ENCODE measurements at regions not wholly inside any gene's neighbourhood (a gene's known extent, or its start where the extent isn't known, plus 50 kb on each side); places are given as distances from the start of the nearest gene placed in this dataset.
A peak's percentile ranks its signal among the peaks of the same experiment; 100 is the strongest.

DNA sequence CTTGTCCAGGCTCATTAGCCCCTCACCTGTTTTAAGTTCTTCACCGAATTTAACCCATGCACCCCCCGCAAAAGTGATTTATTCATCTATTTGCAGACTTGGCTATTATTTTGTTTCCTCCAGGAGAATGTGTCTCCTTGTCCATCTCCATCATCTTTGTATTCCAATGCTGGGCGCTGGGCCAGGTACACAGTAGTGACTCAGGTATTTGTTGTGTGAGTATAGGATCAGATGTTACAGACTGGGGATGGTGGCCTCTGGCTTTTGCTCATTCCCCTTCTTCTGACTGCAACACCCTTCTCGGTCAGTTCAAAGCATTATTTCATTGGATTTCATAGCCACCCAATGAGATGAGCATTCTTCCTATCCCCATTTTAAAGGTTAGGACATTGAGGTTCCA is 408.2 kb downstream of the MN1 start:
- Histone ChIP-seq H3K27ac (no peak overlapping the region), H3K4me3 (no peak overlapping the region), H3K4me1 (ENCODE audit: insufficient read depth) (peaks cover 11% of the 10 kb centered on the region), H3K9me3 (no peaks in the 10 kb centered on the region), H3K36me3 (no peaks in the 10 kb centered on the region), H3K27me3 (no peaks in the 10 kb centered on the region)
- no peak for TF ChIP-seq POLR2A (IDR thresholded peaks at IDR 0.05)
- whole genome bisulfite sequencing, 3 donors = 84 to 87% (median 85%) methylated on average over 4 of the region's 4 CpGs
- intact Hi-C loops (cut with DNase I) = no loop called here
- no peak for DNase-seq

DNA sequence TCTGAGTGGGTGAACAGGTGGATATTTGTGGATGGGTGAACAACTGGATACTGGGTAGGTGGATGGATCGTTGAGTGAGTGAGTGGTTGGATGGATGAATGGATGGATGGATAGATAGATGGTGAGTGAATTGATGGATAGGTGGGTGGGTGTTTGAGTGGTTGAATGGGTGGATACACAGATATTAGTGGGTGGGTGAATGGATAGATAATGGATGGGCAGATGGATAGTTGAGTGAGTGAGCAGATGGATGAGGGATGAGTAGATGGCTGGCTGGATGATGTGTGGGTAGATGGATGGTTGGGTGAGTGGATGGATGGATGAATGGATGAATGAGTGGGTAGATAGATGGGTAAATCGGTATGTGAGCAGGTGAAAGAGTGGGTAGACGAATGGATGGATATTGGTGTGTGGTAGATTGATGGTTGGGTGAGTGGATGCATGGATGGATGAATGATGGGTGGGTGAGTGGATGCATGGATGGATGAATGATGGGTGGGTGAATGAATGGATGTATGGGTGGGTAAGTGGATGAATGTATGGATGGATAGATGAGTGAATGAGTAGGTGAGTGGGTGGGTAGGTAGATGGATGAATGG is 406.7 kb downstream of the MN1 start:
- TF ChIP-seq POLR2A (IDR thresholded peaks at IDR 0.05) (no peak), EP300 (IDR thresholded peaks at IDR 0.05) (no peak)
- TF ChIP-seq, protein P1, sequence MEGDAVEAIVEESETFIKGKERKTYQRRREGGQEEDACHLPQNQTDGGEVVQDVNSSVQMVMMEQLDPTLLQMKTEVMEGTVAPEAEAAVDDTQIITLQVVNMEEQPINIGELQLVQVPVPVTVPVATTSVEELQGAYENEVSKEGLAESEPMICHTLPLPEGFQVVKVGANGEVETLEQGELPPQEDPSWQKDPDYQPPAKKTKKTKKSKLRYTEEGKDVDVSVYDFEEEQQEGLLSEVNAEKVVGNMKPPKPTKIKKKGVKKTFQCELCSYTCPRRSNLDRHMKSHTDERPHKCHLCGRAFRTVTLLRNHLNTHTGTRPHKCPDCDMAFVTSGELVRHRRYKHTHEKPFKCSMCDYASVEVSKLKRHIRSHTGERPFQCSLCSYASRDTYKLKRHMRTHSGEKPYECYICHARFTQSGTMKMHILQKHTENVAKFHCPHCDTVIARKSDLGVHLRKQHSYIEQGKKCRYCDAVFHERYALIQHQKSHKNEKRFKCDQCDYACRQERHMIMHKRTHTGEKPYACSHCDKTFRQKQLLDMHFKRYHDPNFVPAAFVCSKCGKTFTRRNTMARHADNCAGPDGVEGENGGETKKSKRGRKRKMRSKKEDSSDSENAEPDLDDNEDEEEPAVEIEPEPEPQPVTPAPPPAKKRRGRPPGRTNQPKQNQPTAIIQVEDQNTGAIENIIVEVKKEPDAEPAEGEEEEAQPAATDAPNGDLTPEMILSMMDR (IDR thresholded peaks at IDR 0.05) = no peak
- DNase-seq = no peak
- WGBS, 3 donors = 92 to 94% (median 93%) methylated on average over 3 of the region's 3 CpGs
- Histone ChIP-seq H3K4me3 (no peak overlapping the region), H3K36me3 (no peaks in the 10 kb centered on the region), H3K9me3 (no peaks in the 10 kb centered on the region), H3K27ac (no peak overlapping the region), H3K27me3 (no peaks in the 10 kb centered on the region), H3K4me1 (ENCODE audit: insufficient read depth) (peaks cover 13% of the 10 kb centered on the region)
- intact Hi-C loops (cut with DNase I) = no loop called here

DNA sequence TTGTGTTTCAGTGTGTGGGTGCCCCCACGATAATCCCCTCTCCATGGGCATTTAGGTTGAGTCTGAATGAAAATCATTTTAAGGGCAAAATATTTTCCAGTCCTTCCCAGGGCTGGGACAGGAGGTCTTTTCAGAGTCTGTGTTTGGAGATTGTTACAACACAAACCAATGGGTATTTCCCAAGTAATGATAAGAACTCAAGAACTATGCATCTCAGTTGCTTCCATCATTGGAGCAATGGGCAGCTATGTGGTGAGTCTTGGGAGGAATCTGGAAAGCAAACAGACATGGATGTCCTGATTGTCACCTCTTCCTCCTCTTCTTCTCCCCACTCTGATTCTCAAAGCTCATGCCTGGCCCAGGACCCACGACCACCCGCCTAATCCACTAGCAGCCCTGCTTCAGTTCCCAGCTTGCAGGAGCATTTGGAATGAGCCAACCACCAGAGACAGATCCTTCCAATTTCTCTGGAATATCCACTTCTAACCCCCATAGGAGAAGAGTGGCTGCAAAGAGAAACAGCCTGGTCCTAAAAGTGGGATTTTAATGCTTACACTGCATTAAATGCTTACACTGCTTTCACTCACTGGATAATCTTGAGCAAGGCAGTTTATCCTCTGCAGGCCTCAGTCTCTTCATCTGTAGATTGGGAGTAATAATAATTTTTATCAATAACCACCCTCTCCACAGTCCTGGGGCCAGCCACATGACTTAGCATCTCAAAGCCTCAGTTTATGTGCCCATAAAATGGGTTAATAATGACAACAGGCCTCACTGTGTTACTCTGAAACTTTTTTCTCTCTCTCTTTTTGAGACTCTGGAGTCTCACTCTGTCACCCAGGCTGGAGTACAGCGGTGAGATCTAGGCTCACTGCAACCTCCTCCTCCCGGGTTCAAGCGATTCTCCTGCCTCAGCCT is 404.3 kb downstream of the MN1 start:
- intact Hi-C loops (cut with DNase I) = no loop called here
- no peak overlapping the region for H3K4me3 ChIP-seq
- no peak for DNase-seq
- no peaks in the 10 kb centered on the region for H3K36me3 ChIP-seq
- no peak overlapping the region for H3K27ac ChIP-seq
- H3K27me3 ChIP-seq = no peaks in the 10 kb centered on the region
- H3K4me1 ChIP-seq (ENCODE audit: insufficient read depth) = peaks cover 4% of the 10 kb centered on the region
- TF ChIP-seq POLR2A (IDR thresholded peaks at IDR 0.05) = no peak
- TF ChIP-seq EP300 (IDR thresholded peaks at IDR 0.05) = no peak
- TF ChIP-seq, protein P1 (IDR thresholded peaks at IDR 0.05) = no peak
- WGBS, 3 donors = 56 to 70% (median 61%) methylated on average over 6 of the region's 6 CpGs
- no peaks in the 10 kb centered on the region for H3K9me3 ChIP-seq

DNA sequence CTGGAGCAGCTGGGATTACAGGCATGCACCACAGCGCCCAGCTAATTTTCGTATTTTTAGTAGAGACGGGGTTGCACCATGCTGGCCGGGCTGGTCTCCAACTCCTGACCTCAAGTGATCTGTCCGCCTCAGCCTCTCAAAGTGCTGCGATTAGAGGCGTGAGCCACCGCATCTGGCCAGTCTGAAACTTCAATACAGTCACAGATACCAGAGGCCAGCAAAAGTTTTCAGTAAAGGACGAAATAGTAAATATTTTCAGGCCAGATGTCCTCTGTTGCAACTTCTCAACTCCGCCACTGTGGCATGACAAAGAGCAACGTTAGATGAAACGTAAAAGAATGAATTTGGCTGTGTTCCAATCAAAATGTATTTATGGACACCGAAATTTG is 403.6 kb downstream of the MN1 start:
- Histone ChIP-seq H3K4me3 (no peak overlapping the region), H3K9me3 (no peaks in the 10 kb centered on the region), H3K27me3 (no peaks in the 10 kb centered on the region), H3K36me3 (no peaks in the 10 kb centered on the region), H3K27ac (no peak overlapping the region), H3K4me1 (ENCODE audit: insufficient read depth) (peaks cover 4% of the 10 kb centered on the region)
- intact Hi-C loops (cut with DNase I) = no loop called here
- no peak for TF ChIP-seq EP300 (IDR thresholded peaks at IDR 0.05)
- TF ChIP-seq, protein P1 (IDR thresholded peaks at IDR 0.05) = peak in 1 of 3 donors; percentile 8
- 15 to 40% (median 18%) methylated on average over 13 of the region's 13 CpGs for WGBS, 3 donors
- peak; percentile 68 to 80 (median 70) for DNase-seq

DNA sequence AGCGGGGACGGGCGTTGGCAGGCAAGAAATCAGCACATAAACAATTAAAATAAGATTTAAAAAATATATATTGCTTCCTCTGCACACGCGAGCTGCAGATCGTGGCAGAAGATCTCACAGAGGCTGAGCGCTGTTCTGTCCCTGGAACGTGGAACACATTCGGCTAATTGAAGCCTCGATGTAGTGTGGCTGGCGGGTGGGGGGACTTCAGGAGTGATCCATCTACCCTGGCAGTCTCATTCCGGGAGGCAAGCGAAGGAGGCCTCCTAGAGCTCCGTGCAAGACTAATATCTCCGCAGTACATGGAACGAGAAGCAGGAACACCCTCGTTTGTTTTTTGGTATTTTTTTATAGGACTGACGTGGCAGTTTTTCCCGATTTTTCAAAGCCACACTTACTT is 402.4 kb downstream of the MN1 start:
- Histone ChIP-seq H3K27me3 (no peaks in the 10 kb centered on the region), H3K36me3 (no peaks in the 10 kb centered on the region), H3K9me3 (no peaks in the 10 kb centered on the region), H3K4me1 (ENCODE audit: insufficient read depth) (peaks cover 4% of the 10 kb centered on the region), H3K27ac (peak overlapping the region in 1 of 2 donors; percentile 38), H3K4me3 (no peak overlapping the region)
- TF ChIP-seq, protein P1 (IDR thresholded peaks at IDR 0.05) = no peak
- TF ChIP-seq EP300 (IDR thresholded peaks at IDR 0.05) (no peak), POLR2A (IDR thresholded peaks at IDR 0.05) (no peak)
- 4 to 10% (median 6%) methylated on average over 19 of the region's 19 CpGs for WGBS, 3 donors
- intact Hi-C loops (cut with DNase I) = no loop called here
- peak; percentile 38 to 70 (median 48) for DNase-seq
